OCI-LY1 (cell line): ENCODE measurements at regions not wholly inside any gene's neighbourhood (a gene's known extent, or its start where the extent isn't known, plus 50 kb on each side); places are given as distances from the start of the nearest gene placed in this dataset.

Experiments used
- H2AFZ ChIP-seq: fragments of 200-600 bp; sonication (generic), shearing (Covaris generic); 2 replicates; pipeline ENCODE4 v1.6.0; 2014; ENCODE audit warnings: antibody characterized with exemption, mild to moderate bottlenecking, low read length
- H3F3A ChIP-seq: fragments of 200-600 bp; sonication (generic), shearing (Covaris generic); 2 replicates; pipeline ENCODE4 v1.6.0; 2014; ENCODE audit warnings: mild to moderate bottlenecking, antibody characterized with exemption, low read length, moderate library complexity; ENCODE audit not compliant: insufficient read depth
- H3K27ac ChIP-seq: fragments of 200-600 bp; sonication (generic); 2 replicates; pipeline ENCODE4 v1.5.1; 2014; ENCODE audit warnings: low read length, mixed run types, mild to moderate bottlenecking, low read depth; ENCODE audit not compliant: poor library complexity, severe bottlenecking
- H3K27me3 ChIP-seq: fragments of 200-600 bp; sonication (generic); 2 replicates; pipeline ENCODE4 v1.6.0; 2014; ENCODE audit warnings: antibody characterized with exemption, mild to moderate bottlenecking, low read length, moderate library complexity; ENCODE audit not compliant: insufficient read depth
- H3K36me3 ChIP-seq: fragments of 200-600 bp; sonication (generic); 2 replicates; pipeline ENCODE4 v1.6.1; 2014; ENCODE audit warnings: mild to moderate bottlenecking, antibody characterized with exemption, low read length, moderate library complexity, mixed read lengths; ENCODE audit not compliant: insufficient read depth
- H3K4me1 ChIP-seq: fragments of 200-600 bp; sonication (generic); 2 replicates; pipeline ENCODE4 v1.5.1; 2014; ENCODE audit warnings: mild to moderate bottlenecking, low read length, moderate library complexity; ENCODE audit not compliant: insufficient read depth, severe bottlenecking
- H3K4me2 ChIP-seq: fragments of 200-600 bp; sonication (generic), shearing (Covaris generic); 2 replicates; pipeline ENCODE4 v1.6.1; 2014; ENCODE audit warnings: low read length
- H3K4me3 ChIP-seq: fragments of 200-600 bp; sonication (generic); 2 replicates; pipeline ENCODE4 v1.5.1; 2014; ENCODE audit warnings: low read length, low read depth, mild to moderate bottlenecking, mixed read lengths; ENCODE audit not compliant: poor library complexity, severe bottlenecking
- H3K79me2 ChIP-seq: fragments of 200-600 bp; shearing (Covaris generic); 2 replicates; pipeline ENCODE4 v1.6.1; 2016; ENCODE audit warnings: mixed run types, low read length, mixed read lengths; ENCODE audit not compliant: insufficient read depth
- H3K9ac ChIP-seq: fragments of 200-600 bp; sonication (generic), shearing (Covaris generic); 2 replicates; pipeline ENCODE4 v1.6.1; 2014; ENCODE audit warnings: mild to moderate bottlenecking, low read length, mixed read lengths
- H3K9me2 ChIP-seq: fragments of 200-600 bp; sonication (generic), shearing (Covaris generic); 2 replicates; pipeline ENCODE4 v1.6.1; 2014; ENCODE audit warnings: low read depth, mild to moderate bottlenecking, low read length, mixed read lengths
- H3K9me3 ChIP-seq: fragments of 200-600 bp; shearing (Covaris generic); 2 replicates; pipeline ENCODE4 v1.6.1; 2014; ENCODE audit warnings: low read length, mixed read lengths
- H4K20me1 ChIP-seq: fragments of 200-600 bp; sonication (generic), shearing (Covaris generic); 2 replicates; pipeline ENCODE4 v1.6.0; 2016; ENCODE audit warnings: mild to moderate bottlenecking, low read length; ENCODE audit not compliant: insufficient read depth
- EZH2 ChIP-seq: fragments of 200-600 bp; sonication (generic), shearing (Covaris generic); IDR thresholded peaks from 2 replicates; pipeline ENCODE4 v1.8.0; 2017; ENCODE audit warnings: borderline replicate concordance, mixed run types, mild to moderate bottlenecking, antibody characterized with exemption, low read length, moderate library complexity, mixed read lengths
- TF ChIP-seq, protein P1 (sequence below): fragments of 200-600 bp; sonication (generic), shearing (Covaris generic); IDR thresholded peaks from 2 replicates; pipeline ENCODE4 v1.5.1; 2017; ENCODE audit warnings: mild to moderate bottlenecking, antibody characterized with exemption, low read length, moderate library complexity, mixed read lengths

DNA sequence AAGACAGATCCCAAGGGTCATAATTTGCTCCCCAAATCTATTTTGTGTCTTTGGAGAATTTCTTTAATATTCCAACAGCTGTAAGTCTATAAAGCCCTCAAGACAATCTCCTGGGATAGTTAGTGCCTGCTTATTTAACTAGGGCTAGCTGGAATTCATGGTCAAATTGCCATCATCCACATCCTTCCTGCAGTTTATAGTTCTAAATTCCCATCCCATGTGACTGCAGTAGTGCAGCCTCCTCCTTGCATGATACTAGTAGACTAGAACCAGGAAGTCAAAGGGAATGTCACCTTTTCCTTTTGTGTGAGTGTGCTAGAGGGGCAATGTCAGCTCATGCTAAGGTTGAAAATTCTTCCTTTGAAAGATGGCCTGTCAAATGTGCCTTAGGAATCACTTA lies 214.8 kb upstream of the PIK3R1 start:
- Histone ChIP-seq H3K9me3 (no peaks in the 10 kb centered on the region), H3F3A (no peaks in the 10 kb centered on the region), H3K79me2 (no peaks in the 10 kb centered on the region), H3K9me2 (no peaks in the 10 kb centered on the region), H3K4me3 (no peak overlapping the region), H3K27me3 (no peaks in the 10 kb centered on the region), H3K27ac (no peak overlapping the region), H3K4me1 (no peaks in the 10 kb centered on the region), H4K20me1 (no peaks in the 10 kb centered on the region), H3K9ac (no peak overlapping the region), H3K4me2 (no peak overlapping the region), H2AFZ (no peak overlapping the region), H3K36me3 (no peaks in the 10 kb centered on the region)
- TF ChIP-seq EZH2, result no peak
- TF ChIP-seq, protein P1, sequence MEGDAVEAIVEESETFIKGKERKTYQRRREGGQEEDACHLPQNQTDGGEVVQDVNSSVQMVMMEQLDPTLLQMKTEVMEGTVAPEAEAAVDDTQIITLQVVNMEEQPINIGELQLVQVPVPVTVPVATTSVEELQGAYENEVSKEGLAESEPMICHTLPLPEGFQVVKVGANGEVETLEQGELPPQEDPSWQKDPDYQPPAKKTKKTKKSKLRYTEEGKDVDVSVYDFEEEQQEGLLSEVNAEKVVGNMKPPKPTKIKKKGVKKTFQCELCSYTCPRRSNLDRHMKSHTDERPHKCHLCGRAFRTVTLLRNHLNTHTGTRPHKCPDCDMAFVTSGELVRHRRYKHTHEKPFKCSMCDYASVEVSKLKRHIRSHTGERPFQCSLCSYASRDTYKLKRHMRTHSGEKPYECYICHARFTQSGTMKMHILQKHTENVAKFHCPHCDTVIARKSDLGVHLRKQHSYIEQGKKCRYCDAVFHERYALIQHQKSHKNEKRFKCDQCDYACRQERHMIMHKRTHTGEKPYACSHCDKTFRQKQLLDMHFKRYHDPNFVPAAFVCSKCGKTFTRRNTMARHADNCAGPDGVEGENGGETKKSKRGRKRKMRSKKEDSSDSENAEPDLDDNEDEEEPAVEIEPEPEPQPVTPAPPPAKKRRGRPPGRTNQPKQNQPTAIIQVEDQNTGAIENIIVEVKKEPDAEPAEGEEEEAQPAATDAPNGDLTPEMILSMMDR, result no peak

DNA sequence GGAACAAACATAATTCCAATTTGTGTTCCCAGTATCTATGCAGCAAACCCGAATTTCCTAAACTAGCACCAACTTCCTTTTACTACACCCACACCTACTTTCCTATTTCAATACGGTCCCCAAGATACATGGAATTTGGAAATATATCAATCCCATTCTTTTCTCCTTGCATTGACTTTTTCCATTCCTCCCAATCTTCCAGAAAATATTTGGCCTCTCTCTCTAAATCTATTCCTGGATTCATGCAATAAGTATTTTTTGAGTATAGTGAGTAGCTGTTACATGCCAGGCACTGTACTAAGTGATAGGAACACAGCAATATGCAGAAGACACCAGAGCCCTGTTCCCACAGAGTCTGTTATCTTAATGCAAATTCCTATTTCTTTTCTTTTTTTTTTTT lies 216.2 kb upstream of the PIK3R1 start:
- Histone ChIP-seq H2AFZ (no peak overlapping the region), H3K9me2 (no peaks in the 10 kb centered on the region), H3K27me3 (no peaks in the 10 kb centered on the region), H3F3A (no peaks in the 10 kb centered on the region), H3K9me3 (no peaks in the 10 kb centered on the region), H3K79me2 (no peaks in the 10 kb centered on the region), H4K20me1 (no peaks in the 10 kb centered on the region), H3K4me3 (no peak overlapping the region), H3K4me2 (no peak overlapping the region), H3K4me1 (no peaks in the 10 kb centered on the region), H3K27ac (no peak overlapping the region), H3K9ac (no peak overlapping the region), H3K36me3 (no peaks in the 10 kb centered on the region)
- TF ChIP-seq, protein P1, result no peak
- no peak for TF ChIP-seq EZH2

DNA sequence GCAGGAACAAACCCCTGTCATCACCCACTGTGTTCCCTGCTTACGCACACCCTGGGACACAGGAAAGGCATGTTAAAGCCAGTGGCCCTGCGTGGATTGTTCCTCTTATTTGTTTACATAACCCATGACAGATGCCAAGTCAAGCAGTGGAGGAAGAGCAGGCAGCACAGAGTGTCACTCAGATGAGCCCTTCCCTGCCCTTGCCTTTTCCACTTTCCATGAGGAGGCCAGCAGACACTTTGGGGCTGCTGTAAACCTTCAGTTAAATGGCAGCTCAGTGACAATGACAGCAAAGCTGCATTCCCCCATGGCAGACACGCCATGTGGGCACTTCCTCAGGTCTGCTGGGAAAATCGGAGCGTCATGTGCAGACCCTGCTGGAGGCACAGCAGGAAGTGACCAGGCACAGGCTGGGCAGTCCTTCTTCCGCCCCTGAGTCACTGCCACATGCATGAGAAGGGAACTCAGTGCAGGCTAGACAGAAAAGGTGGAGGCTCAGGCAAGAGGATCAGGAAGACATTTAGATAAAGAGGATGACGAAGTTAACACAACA lies 216.8 kb upstream of the PIK3R1 start:
- H4K20me1 ChIP-seq, result no peaks in the 10 kb centered on the region
- no peak overlapping the region for H3K4me3 ChIP-seq
- no peaks in the 10 kb centered on the region for H3K79me2 ChIP-seq
- no peak overlapping the region for H3K9ac ChIP-seq
- H3K27me3 ChIP-seq, result no peaks in the 10 kb centered on the region
- H3K4me1 ChIP-seq, result no peaks in the 10 kb centered on the region
- no peak overlapping the region for H3K4me2 ChIP-seq
- H3K9me2 ChIP-seq, result no peaks in the 10 kb centered on the region
- no peaks in the 10 kb centered on the region for H3K9me3 ChIP-seq
- H2AFZ ChIP-seq, result no peak overlapping the region
- no peak for TF ChIP-seq EZH2
- TF ChIP-seq, protein P1, result no peak
- no peaks in the 10 kb centered on the region for H3F3A ChIP-seq
- no peaks in the 10 kb centered on the region for H3K36me3 ChIP-seq
- no peak overlapping the region for H3K27ac ChIP-seq
